K562 (cell line): ENCODE measurements at regions not wholly inside any gene's neighbourhood (a gene's known extent, or its start where the extent isn't known, plus 50 kb on each side); places are given as distances from the start of the nearest gene placed in this dataset.
A peak's percentile ranks its signal among the peaks of the same experiment; 100 is the strongest.

Source experiments
- ATAC-seq: fragments of 200-7000 bp; cut with Tn5 transposase; 3 replicates; pipeline ENCODE4 v1.9.1; 2020; ENCODE audit warnings: moderate library complexity
- BruUV-seq: library from RNA; stranded (reverse); fragments of 400-500 nt; replicated peaks from 2 replicates; lab custom pipeline; 2021; lab: Mats Ljungman, UMichigan
- CTCF ChIA-PET: fragments of 300-600 bp; formaldehyde crosslinking; extraction: SDS; loops from one replicate; lab custom pipeline; 2021; ENCODE audit warnings: low intra/inter-chr PET ratio; lab: Yijun Ruan, JAX
- POLR2A ChIA-PET: fragments of 300-600, 350-650 bp; sonication (Branson Sonifier 250); formaldehyde crosslinking; extraction: SDS; loops from one replicate; lab custom pipeline; 2021; ENCODE audit warnings: antibody characterized with exemption, inconsistent platforms; lab: Yijun Ruan, JAX
- DNase-seq, 4 experiments: peaks; one replicate each; pipeline versions ENCODE4 v3.0.0 to v3.0.0-alpha.2; 2011 to 2018; ENCODE audit warnings: low spot score in 3 of 4, mixed read lengths in 3 of 4; ENCODE audit errors: extremely low read depth in 1 of 4
- FAIRE-seq: peaks from 2 replicates; lab custom pipeline; 2011; peaks lifted over from hg19 to GRCh38; lab: Jason Lieb, UNC
- H2AFZ ChIP-seq: 2 replicates; pipeline ENCODE4 v1.6.0; 2011; ENCODE audit warnings: low read depth, low read length, control low read depth, inconsistent platforms
- H3K27ac ChIP-seq: fragments of 200-600 bp; 3 replicates; pipeline ENCODE4 v1.8.0; 2011; ENCODE audit warnings: low read depth, mild to moderate bottlenecking, control low read depth, inconsistent platforms, low read length, moderate library complexity, mixed read lengths; ENCODE audit errors: extremely low read depth
- H3K27me3 ChIP-seq, 2 experiments: fragments of 300-600 bp in 1 of 2; 2 replicates in 1 of 2; 3 replicates in 1 of 2; pipeline versions ENCODE4 v1.6.0 to v1.8.0; 2011; ENCODE audit warnings: inconsistent platforms in 2 of 2, low read length in 2 of 2, mild to moderate bottlenecking in 1 of 2, mixed read lengths in 1 of 2, moderate library complexity in 1 of 2; ENCODE audit not compliant: control insufficient read depth in 2 of 2, insufficient read depth in 2 of 2
- H3K36me3 ChIP-seq: fragments of 300-600 bp; 3 replicates; pipeline ENCODE4 v1.8.0; 2011; ENCODE audit warnings: mild to moderate bottlenecking, low read length, inconsistent platforms; ENCODE audit not compliant: control insufficient read depth, insufficient read depth
- H3K4me1 ChIP-seq, 2 experiments: fragments of 200-600 bp in 1 of 2; replicated peaks in 1 of 2; 2 replicates in 1 of 2; 3 replicates in 1 of 2; pipeline versions ENCODE4 v1.5.1 to v1.8.0; 2011; ENCODE audit warnings: inconsistent platforms in 2 of 2, low read length in 2 of 2, mild to moderate bottlenecking in 1 of 2, mixed read lengths in 1 of 2, moderate library complexity in 1 of 2; ENCODE audit not compliant: control insufficient read depth in 2 of 2, insufficient read depth in 2 of 2
- H3K4me2 ChIP-seq: 2 replicates; pipeline ENCODE4 v1.6.1; 2011; ENCODE audit warnings: low read length, control low read depth, inconsistent platforms, mixed read lengths; ENCODE audit not compliant: insufficient read depth
- H3K4me3 ChIP-seq: fragments of 200-600 bp; sonication (generic), shearing (Covaris generic); 2 replicates; pipeline ENCODE4 v1.5.1; 2016; ENCODE audit warnings: control low read depth, inconsistent platforms
- H3K79me2 ChIP-seq: fragments of 200-600 bp; 3 replicates; pipeline ENCODE4 v1.8.0; 2011; ENCODE audit warnings: low read length, inconsistent platforms; ENCODE audit not compliant: control insufficient read depth, insufficient read depth
- H3K9ac ChIP-seq, 2 experiments: 2 replicates each; pipeline versions ENCODE4 v1.6.0 to v1.6.1; 2011; ENCODE audit warnings: low read depth in 2 of 2, low read length in 2 of 2, control low read depth in 1 of 2, inconsistent platforms in 1 of 2, mild to moderate bottlenecking in 1 of 2, mixed read lengths in 1 of 2; ENCODE audit not compliant: insufficient read depth in 1 of 2
- H3K9me1 ChIP-seq: one replicate; pipeline ENCODE4 v1.6.0; 2011; ENCODE audit warnings: inconsistent platforms, mild to moderate bottlenecking, low read length, moderate library complexity; ENCODE audit not compliant: control insufficient read depth, insufficient read depth
- H3K9me3 ChIP-seq: replicated peaks from 2 replicates; pipeline ENCODE4 v1.5.1; 2011; ENCODE audit warnings: low read depth, low read length, inconsistent platforms; ENCODE audit not compliant: control insufficient read depth, insufficient read depth
- H4K20me1 ChIP-seq: replicated peaks from 2 replicates; pipeline ENCODE4 v1.6.1; 2011; ENCODE audit warnings: low read length, inconsistent platforms, mixed read lengths; ENCODE audit not compliant: control insufficient read depth, insufficient read depth
- BCLAF1 ChIP-seq, 2 experiments: fragments of 450-650 bp in 1 of 2; IDR thresholded peaks; 2 replicates each; pipeline ENCODE4 v1.6.1; 2011 to 2017; ENCODE audit warnings: low read depth in 2 of 2, antibody characterized with exemption in 1 of 2, borderline replicate concordance in 1 of 2, low read length in 1 of 2, mild to moderate bottlenecking in 1 of 2, mixed read lengths in 1 of 2; ENCODE audit not compliant: control insufficient read depth in 1 of 2
- NFIC ChIP-seq: fragments of 450-650 bp; IDR thresholded peaks from 2 replicates; pipeline ENCODE4 v1.6.1; 2017; ENCODE audit warnings: mild to moderate bottlenecking, inconsistent platforms
- PBX2 ChIP-seq, 2 experiments: IDR thresholded peaks in 1 of 2; conservative IDR thresholded peaks in 1 of 2; 2 replicates each; pipeline ENCODE4 v1.6.1; 2016; ENCODE audit warnings: low read depth in 2 of 2, mild to moderate bottlenecking in 1 of 2, missing compliant biosample characterization in 1 of 2, missing genetic modification characterization in 1 of 2, moderate library complexity in 1 of 2
- YY1 ChIP-seq, 3 experiments: IDR thresholded peaks; 2 replicates each; pipeline ENCODE4 v1.6.1; 2011; ENCODE audit warnings: low read length in 2 of 3, mild to moderate bottlenecking in 2 of 3, moderate library complexity in 2 of 3, borderline replicate concordance in 1 of 3, control low read depth in 1 of 3, low read depth in 1 of 3; ENCODE audit not compliant: insufficient read depth in 3 of 3, insufficient replicate concordance in 2 of 3, control insufficient read depth in 1 of 3, insufficient read length in 1 of 3; ENCODE audit errors: extremely low read depth in 1 of 3
- WGBS: fragments of 100-300 bp; shearing (Covaris generic); methylation state at CpG from one replicate; pipeline ENCODE4 v1.1.6; 2016; ENCODE audit warnings: low coverage, mixed read lengths; ENCODE audit not compliant: insufficient coverage; ENCODE audit errors: missing lambda C conversion rate; 5-methylcytosine and 5-hydroxymethylcytosine counted together
- in situ Hi-C: fragments of 300-500 bp; cut with MboI; formaldehyde crosslinking; loops from 4 replicates; pipeline ENCODE4 v1.15.0; 2018; ENCODE audit warnings: inconsistent platforms, mixed read lengths
- intact Hi-C: fragments of 100-400 bp; cut with micrococcal nuclease; formaldehyde crosslinking; loops from 2 replicates; pipeline ENCODE4 v1.14.2; 2022

- ChIA-PET POLR2A (interaction anchor here (0.6 to 2.0 kb wide), 3 partner anchors 10 to 26 kb away, joined by 3 to 5 read pairs (median 3); no protein-coding TSS in a partner anchor), CTCF (no interaction called here)
- TF ChIP-seq NFIC, result peak; percentile 75
- no peak for TF ChIP-seq YY1 (IDR thresholded peaks at IDR 0.05; ENCODE audit: borderline replicate concordance in 1 of 3, control insufficient read depth in 1 of 3, extremely low read depth in 1 of 3, insufficient read depth in 3 of 3, insufficient read length in 1 of 3, insufficient replicate concordance in 2 of 3, low read depth in 1 of 3, low read length in 2 of 3)
- no peak for TF ChIP-seq PBX2 (CRISPR knock-in tag; IDR thresholded peaks at IDR 0.05; ENCODE audit: low read depth)
- TF ChIP-seq PBX2 (tag; conservative IDR thresholded peaks at IDR 0.05; ENCODE audit: low read depth), result 0 out of 2 replicates have a peak, but pooled peaks have one; percentile 5
- no peak for TF ChIP-seq BCLAF1 (IDR thresholded peaks at IDR 0.05; ENCODE audit: borderline replicate concordance in 1 of 2, control insufficient read depth in 1 of 2, low read depth in 2 of 2, low read length in 1 of 2)
- Histone ChIP-seq H3K9me3 (no peaks in the 10 kb centered on the region), H2AFZ (peak overlapping the region; percentile 10; the same call in 1 of the 2 replicates), H3K9ac (no peak overlapping the region), H3K27me3 (no peaks in the 10 kb centered on the region), H3K9me1 (no peaks in the 10 kb centered on the region), H4K20me1 (no peaks in the 10 kb centered on the region), H3K36me3 (no peaks in the 10 kb centered on the region), H3K79me2 (no peaks in the 10 kb centered on the region), H3K27ac (no peak overlapping the region), H3K4me3 (no peak overlapping the region), H3K4me1 (0 out of 5 replicates have a peak, but pooled peaks cover 4 to 6% of the 10 kb centered on the region in 2 experiments), H3K4me2 (no peak overlapping the region)
- in situ Hi-C loops, result no loop called here
- WGBS, result 27% methylated on average over 1 of the region's 1 CpG
- intact Hi-C loops, result no loop called here
- no TSS peak for BruUV-seq
- peak; percentile 57 for FAIRE-seq
- ATAC-seq, result peak; percentile 40; the same call in 1 of the 3 replicates
- peak in 1 of 4 experiments; percentile 25 for DNase-seq
Measured at GRCh38 chr12:92064422-92064821, 81.2 kb downstream of the BTG1 start.
